GM23338 (cell line): ENCODE measurements at regions not wholly inside any gene's neighbourhood (a gene's known extent, or its start where the extent isn't known, plus 50 kb on each side); places are given as distances from the start of the nearest gene placed in this dataset.

Experiments
- EZH2 ChIP-seq: fragments of 200-600 bp; sonication (generic); IDR thresholded peaks from one replicate; pipeline ENCODE4 v1.8.0; 2017; ENCODE audit warnings: antibody characterized with exemption, mild to moderate bottlenecking, low read depth; ENCODE audit not compliant: unreplicated experiment
- EZH2phosphoT487 ChIP-seq: fragments of 200-600 bp; sonication (generic); IDR thresholded peaks from one replicate; pipeline ENCODE4 v1.8.1; 2018; ENCODE audit warnings: antibody characterized with exemption; ENCODE audit not compliant: unreplicated experiment
- JUNB ChIP-seq: IDR thresholded peaks from one replicate; pipeline ENCODE4 v1.6.1; 2016; ENCODE audit warnings: antibody characterized with exemption; ENCODE audit not compliant: unreplicated experiment
- POLR2AphosphoS5 ChIP-seq: IDR thresholded peaks from 2 replicates; pipeline ENCODE4 v1.6.1; 2016; ENCODE audit warnings: antibody characterized with exemption, low read depth
- REST ChIP-seq: IDR thresholded peaks from one replicate; pipeline ENCODE4 v1.6.1; 2018; ENCODE audit warnings: antibody characterized with exemption; ENCODE audit not compliant: unreplicated experiment
- STAT1 ChIP-seq: IDR thresholded peaks from one replicate; pipeline ENCODE4 v1.6.1; 2016; ENCODE audit warnings: antibody characterized with exemption; ENCODE audit not compliant: unreplicated experiment
- TF ChIP-seq, protein P1 (sequence below), 2 experiments: fragments of 200-600 bp in 1 of 2; sonication (generic) in 1 of 2; conservative IDR thresholded peaks; 2 replicates each; pipeline versions ENCODE4 v1.5.1 to v1.6.1; 2016 to 2017; ENCODE audit warnings: antibody characterized with exemption in 2 of 2, low read depth in 2 of 2, mild to moderate bottlenecking in 2 of 2, moderate library complexity in 1 of 2

DNA sequence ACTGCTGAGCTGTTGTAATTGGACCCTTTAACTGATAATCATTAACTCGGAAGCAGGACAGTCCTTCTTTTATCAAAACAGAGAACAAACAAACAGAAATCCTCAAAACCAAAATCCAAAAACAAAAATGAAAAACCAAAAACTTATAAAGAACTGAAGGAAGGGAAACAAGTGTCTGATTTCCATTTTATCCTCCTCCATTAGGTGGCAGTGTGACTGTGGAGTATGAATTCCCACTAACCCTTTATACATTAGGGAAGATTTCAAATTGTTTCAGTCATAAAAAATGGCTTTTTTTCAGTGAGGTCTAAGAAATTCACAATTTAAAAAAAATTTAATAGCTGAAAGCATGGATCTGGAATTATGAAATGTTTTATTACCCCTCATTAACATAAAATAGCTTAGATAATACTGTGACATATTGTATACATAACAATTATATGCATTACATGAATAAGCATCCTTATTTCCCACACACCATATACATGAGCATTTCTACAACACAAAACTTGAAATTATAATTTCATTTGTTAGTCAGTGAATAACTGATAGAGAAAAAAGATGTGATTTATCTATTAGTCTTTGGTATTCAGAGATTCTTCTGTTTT, 1074.3 kb upstream of the PCDH9 start:
- TF ChIP-seq, protein P1, sequence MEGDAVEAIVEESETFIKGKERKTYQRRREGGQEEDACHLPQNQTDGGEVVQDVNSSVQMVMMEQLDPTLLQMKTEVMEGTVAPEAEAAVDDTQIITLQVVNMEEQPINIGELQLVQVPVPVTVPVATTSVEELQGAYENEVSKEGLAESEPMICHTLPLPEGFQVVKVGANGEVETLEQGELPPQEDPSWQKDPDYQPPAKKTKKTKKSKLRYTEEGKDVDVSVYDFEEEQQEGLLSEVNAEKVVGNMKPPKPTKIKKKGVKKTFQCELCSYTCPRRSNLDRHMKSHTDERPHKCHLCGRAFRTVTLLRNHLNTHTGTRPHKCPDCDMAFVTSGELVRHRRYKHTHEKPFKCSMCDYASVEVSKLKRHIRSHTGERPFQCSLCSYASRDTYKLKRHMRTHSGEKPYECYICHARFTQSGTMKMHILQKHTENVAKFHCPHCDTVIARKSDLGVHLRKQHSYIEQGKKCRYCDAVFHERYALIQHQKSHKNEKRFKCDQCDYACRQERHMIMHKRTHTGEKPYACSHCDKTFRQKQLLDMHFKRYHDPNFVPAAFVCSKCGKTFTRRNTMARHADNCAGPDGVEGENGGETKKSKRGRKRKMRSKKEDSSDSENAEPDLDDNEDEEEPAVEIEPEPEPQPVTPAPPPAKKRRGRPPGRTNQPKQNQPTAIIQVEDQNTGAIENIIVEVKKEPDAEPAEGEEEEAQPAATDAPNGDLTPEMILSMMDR (conservative IDR thresholded peaks at IDR 0.05; ENCODE audit: low read depth in 2 of 2) = peak; percentile 71 to 89
- TF ChIP-seq EZH2 (no peak), EZH2phosphoT487 (no peak), JUNB (no peak), REST (no peak), POLR2AphosphoS5 (no peak), STAT1 (no peak)
